C1 segment of cervical spinal cord (tissue), 14 donors: ENCODE measurements at regions not wholly inside any gene's neighbourhood (a gene's known extent, or its start where the extent isn't known, plus 50 kb on each side); places are given as distances from the start of the nearest gene placed in this dataset.
"Not testable (repeated sequence)": the region's sequence is repeated elsewhere in the genome, so short reads cannot be mapped to it uniquely, and the experiment has no call there.

Experiments
- DNase-seq, 14 donors: peaks; one replicate each; lab custom pipeline; 2025; lab: John Stamatoyannopoulos, UW

DNA sequence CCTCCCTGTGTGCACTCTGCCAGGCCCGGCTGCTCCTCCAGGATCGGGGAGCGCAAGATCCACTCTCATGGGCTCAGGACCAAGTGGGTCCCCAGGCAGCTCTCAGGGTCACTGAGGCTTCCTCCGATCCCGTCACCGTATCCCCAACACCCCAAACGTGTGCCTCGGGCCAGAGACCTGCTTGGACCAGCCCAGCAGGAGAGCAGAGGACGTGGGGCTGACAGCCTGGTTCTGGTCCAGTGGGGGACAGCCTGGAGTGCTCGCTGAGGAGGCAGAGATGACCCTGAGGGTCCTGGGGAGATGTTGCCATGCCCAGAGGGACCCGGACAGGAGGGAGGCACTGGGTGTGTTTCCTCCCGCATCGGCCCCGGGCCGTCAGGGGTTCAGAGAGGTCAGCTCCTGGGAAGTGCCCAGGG is 1402.6 kb downstream of the BRD1 start:
- no peak for DNase-seq

GRCh38 chr22:48424661-48425060 is 1403.0 kb downstream of the BRD1 start:
- DNase-seq, result no peak

- no peak for DNase-seq
Measured at GRCh38 chr22:48424201-48424627, 1403.5 kb downstream of the BRD1 start.

DNA sequence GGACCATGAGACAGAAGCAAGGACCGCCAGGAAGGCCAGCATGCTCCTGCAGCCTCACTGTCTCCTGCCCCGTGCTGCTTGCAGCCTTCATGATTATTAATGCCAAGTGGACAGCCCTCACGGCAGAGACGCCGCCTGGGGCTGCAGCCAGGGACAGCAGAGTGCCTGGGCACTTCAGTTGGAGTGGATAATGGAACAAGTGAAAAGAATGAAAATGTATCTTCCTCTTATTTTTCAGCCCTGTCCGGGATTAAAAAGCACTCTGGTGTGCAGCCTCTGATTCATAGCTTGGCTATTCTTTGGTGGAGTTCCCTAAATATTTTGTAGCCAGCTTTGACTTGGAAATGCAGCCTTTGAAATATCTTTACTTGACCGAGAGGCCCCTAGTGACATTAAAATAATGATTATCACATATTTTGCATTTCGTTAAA is 1404.2 kb downstream of the BRD1 start:
- no peak for DNase-seq

GRCh38 chr22:48422900-48423480 is 1404.7 kb downstream of the BRD1 start:
- DNase-seq, result no peak

- DNase-seq, result no peak
Measured at GRCh38 chr22:48418831-48419230, 1408.8 kb downstream of the BRD1 start.

DNA sequence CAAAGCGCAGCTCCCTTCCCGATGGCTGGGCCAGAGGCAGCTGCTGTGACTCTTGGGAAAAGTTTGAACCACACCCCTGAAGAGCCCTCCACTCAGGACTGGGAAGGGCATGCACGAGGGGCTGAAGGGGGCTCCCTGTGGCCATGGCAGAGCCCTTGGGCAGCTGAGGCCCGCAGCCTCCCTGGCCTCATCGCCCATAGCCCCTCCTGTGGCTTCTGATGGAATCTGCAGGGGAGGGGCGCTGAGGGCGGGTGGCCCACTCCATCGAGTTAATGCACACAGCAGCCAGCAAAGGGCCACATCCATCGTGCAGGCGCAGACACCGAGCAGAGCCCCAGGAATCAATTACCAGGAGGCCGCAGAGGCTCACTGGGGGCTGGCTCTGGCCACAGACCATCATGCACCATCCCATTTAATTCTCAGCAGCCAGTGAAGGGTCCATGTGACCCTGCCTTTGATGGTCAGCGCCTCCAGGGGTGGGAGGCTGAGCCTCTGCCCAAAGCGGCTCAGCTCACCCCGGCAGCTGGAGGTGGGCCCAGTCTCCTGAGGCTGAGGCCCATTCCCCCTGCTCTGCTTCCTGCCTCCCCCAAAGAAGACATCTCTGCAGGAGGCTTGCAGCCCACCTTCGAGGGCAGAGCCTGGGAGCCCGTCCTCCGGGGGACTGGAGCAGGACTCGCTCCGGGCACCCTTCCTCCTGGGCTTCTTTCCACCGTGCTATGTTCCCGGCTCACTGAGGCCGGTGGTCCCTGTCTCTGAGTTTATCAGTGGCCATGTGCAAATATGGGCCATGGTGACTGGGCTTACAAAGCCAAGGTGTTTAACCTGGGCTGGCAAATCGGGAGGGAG is 1410.2 kb downstream of the BRD1 start:
- DNase-seq, result no peak

DNA sequence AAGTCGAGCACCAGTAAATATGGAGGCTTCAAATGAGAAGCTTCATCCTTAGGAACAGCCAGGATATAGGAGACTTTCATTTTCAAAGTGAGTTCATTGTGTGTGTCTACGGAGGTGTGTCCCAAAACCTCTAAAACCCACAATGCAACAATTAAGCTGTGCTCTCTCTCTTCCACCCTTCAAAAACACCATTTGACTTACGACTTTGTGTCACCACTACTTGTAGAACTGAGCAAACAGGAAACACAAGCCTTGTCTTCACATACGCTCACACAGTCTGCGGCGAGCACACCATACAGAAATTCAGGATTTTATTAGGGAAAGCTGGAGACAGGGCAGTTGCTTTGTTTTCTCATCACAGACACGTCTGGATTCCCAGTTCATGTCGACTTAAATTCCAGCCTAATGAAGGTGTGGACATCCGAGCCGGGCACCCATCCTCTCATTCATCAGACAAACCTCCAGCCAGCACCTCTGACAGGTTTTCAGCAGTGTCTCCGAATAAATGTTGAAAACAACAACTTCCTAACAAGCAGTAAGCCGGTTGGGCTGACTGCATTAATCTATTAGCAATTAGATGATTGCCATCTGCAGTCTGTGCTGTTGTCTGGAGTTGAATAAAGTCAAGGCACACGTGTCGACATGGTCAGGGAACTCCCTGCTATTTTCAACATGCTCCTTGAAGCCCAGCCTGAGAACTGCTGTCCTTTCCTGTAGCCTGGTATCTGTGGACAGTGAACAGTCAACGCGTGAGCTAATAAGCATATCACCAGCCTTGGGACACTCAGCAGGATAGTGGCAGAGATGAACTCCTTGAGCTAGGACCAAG is 1411.1 kb downstream of the BRD1 start:
- DNase-seq, result no peak

GRCh38 chr22:48415520-48415919 is 1412.2 kb downstream of the BRD1 start:
- DNase-seq, result no peak

DNA sequence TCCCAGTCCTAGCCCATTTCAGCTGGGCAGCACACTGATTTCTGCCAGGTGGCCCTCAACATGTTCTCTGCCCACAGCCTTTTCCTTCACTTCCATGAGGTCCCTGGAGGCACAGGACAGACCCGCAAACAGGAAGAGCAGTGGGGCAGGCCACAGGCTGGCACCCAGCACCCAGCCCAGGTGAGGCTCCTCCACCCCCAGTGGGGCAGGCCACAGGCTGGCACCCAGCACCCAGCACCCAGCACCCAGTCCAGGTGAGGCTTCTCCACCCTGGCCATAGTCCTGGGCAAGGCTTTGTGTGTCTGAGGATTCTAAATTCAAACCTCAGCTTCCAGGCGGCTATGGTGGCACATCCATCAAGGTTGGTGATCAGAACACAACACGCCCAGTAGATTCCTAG is 1413.0 kb downstream of the BRD1 start:
- DNase-seq, result no peak

DNA sequence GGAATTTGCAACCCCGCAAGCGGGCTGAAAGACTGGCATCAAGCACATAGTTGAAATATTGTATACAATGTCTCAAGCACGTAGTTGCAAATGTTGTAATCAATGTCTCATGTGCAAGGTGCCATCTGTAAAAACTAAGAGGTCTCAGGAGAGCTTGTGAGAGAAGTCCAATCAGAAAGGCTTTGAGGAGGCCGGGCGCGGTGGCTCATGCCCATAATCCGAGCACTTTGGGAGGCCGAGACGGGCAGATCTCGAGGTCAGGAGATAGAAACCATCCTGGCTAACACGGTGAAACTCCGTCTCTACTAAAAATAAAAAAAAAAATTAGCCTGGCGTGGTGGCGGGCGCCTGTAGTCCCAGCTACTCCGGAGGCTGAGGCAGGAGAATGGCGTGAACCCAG is 1414.7 kb downstream of the BRD1 start:
- not testable (repeated sequence) for DNase-seq

DNA sequence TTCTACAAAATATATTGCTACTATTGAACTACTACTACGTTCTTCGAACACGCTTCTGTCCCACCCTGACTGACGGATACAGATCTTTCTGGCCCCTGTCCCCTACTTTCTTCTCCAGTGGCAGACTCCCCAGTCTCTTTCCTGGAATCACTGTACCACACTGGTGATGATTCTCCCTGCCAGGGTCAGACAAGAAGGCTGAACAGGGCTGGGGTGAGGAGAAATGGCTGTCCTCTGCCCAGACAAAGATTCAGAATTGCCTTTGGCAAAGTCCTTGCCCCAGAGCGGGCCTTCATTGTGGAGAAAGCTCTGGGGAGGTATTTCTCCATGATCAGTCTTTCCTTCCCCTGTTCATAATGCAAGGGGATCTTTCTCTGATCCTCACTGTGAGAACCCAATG is 1417.1 kb downstream of the BRD1 start:
- no peak for DNase-seq

GRCh38 chr22:48407256-48407955 is 1420.3 kb downstream of the BRD1 start:
- no peak for DNase-seq

DNA sequence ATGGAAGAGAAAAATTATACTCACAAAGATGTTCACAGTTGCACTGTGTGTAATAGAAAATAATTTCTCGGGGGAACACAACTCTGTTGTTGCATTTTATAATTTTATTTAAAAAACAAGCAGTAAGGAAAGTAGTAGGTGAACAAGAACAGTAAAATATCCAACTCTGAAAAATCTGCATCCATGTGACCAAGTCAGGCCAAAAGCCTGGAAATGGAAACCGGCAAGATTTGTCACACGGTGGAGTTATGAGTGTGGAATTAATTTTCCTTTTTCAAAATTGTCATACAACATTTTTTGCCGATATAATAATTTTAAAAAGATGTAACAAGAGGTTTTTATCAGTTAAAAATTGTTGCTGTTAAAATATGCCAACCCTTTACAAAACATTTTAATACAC is 1421.5 kb downstream of the BRD1 start:
- DNase-seq, result no peak

- no peak for DNase-seq
Measured at GRCh38 chr22:48405741-48406140, 1421.9 kb downstream of the BRD1 start.

DNA sequence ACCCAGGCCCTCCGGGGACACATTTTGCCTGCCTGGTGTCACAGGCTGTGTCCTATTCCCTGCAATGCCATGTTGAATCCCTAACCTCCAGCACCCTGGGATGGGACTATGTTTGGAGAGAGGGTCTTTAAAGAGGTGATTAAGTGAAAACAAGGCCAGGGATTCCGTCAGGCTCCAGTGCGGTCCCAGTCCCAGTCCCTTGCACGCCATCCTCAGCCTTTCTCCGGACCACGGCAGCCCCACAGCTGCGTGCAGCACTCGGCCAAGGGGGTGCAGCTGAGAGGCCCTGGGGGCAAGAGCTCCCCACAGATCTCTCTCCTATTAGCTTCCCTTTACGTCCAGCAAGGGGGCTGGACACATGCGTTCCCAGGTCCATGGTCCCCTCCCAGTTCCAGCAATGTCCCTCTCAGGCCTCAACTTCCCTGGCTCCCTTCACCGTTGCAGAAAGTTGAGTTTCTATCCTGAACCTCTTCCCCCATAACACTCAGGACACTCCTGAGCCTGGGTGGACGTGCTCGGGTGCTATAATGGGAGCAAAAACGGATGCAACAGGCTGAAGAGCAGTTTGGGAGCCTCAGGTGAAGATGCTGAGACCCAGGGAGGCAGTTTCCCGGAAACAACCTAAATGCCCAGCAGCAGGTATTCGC is 1422.7 kb downstream of the BRD1 start:
- DNase-seq, result no peak

- DNase-seq, result no peak
Measured at GRCh38 chr22:48403521-48404403, 1423.9 kb downstream of the BRD1 start.

- DNase-seq, result no peak
Measured at GRCh38 chr22:48402591-48403031, 1425.1 kb downstream of the BRD1 start.

- not testable (repeated sequence) for DNase-seq
Measured at GRCh38 chr22:48401523-48401922, 1426.2 kb downstream of the BRD1 start.
